HG03378 (cell line): ENCODE measurements at regions not wholly inside any gene's neighbourhood (a gene's known extent, or its start where the extent isn't known, plus 50 kb on each side); places are given as distances from the start of the nearest gene placed in this dataset.
"Not testable (repeated sequence)": the region's sequence is repeated elsewhere in the genome, so short reads cannot be mapped to it uniquely, and the experiment has no call there.

Experiments used
- ATAC-seq: cut with Tn5 transposase; IDR thresholded peaks from one replicate; pipeline ENCODE4 v1.9.1; 2021; ENCODE audit warnings: mild to moderate bottlenecking, moderate library complexity; ENCODE audit not compliant: unreplicated experiment

DNA sequence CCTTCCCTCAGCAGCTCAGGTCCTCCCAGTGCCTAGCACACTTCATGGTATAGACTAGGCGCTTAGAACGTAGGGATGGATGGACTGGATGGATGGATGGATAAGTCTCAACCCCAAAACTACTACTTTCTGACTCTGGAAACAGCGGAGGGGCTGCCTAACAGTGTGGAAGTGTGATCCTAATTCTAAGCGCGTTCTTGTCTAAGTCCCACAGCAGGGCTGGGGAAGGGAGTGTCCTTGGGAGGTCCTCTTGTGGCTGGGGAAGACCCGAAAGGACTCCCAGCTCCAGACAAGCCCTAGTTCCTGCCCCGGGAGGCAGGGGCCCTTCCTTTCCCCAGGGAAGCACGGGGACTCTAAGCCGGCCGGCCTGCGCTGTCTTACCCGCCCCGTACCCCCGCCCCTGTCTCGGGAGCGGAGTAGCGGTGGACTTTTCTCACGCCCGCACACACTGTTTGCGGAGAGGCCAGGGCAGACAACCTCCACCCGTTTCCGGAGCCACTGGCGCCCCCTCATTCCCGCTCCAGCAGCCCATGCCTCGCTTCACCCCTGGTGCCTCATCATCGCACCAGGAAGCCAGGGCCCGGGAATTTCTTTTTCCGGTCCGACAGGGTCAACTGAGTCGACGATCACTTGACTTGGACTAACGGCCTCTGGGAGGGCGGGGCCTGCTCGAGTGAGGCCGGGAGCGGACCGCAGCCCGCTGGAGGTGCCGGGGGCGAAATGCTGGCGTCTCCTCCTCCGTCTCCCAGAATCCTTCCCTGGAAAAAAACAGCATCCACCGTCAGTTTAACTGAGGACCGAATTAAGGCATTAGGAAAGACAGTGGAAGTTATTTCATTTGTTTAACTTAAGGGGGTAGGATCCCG, 133.3 kb downstream of the TBC1D2B start:
- no peak for ATAC-seq

DNA sequence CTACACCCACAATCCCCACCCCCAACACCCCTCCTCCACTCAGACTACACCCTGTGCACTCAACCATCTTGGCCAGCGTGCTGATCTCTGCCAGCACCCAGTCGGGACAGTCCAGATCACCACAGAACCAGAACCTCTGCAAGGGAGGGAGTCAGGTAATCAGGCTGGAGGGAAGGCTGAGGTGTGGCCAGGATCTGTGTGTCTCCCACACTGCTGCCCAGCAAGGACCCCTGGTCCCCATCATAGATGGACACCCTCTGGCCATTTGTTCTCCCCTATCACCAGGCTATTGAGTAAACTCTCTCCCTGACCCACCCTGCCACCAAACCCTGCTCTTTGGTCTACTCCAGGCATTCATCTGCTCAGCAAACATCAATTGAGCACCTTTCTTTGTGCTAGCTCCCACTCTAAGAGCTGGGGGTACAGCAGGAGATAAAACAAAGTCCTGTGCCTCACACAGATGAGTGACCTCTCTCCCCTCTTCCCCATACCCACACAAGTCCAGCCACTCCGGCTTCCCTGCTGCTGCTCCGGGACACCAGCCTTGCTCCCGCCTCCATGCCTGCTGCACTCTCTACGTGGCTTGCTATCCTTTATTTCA, 134.8 kb downstream of the TBC1D2B start:
- no peak for ATAC-seq

DNA sequence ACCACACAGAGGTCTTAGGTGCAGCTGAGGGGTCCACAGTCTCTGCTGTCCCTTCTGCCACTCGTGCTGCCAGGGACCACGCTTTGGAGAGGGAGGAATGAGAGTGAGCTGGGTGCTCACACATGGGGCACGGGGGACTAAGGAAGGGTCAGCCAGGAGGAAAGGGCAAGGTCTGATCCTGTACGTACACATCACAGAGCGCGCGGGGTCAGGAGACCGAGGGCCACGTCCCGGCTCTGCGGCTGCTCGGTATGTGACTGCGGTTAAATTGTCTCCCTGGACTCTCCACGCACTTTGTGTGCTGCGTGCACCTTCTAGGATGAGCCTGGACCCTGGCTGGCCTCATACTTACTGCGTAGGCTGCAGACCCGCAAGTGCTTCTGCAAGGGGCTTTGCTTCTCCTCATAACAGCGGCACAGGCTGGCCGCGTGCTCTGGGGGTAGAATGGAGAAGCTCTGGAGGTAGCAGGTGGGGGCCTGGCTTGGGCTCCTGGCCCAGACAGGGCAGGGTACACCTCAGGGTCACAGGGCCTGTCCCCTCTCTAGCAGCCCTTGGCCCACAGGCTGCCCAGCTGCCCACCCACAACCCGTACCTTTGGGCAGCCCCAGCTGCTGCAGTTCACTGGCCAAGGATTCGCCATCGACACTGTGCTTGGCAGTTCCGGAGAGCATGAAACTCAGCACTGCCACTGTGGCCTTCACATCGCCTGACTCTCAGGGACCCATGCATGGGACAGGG, 136.3 kb downstream of the TBC1D2B start:
- not testable (repeated sequence) for ATAC-seq

DNA sequence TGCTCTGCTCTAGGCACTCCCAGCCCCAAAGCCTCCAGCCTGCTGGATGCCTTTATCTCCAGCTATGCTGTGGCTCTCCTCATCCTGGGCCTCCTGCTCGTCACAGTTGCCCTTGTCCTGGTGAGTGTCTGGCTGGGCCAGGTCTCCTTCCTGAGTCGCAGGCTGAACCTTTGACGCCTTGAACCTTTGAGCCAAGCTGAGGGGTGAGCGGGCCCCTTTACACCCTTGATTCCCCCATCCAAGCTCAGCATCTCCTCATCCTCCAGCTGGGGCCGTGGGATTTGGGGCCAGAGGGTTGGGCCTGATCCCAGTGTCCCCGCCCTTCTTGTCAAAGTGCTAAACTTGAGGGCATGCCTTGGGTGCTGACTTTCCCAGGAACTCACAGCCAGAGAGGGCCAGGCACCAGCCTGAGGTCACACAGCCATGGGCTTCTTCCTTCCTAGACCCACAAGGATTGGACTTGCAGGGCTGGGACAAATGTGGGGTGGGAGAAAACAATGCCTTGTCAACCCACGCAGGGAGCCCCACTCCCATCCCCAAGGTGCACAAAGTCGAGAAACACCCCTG, 137.0 kb downstream of the TBC1D2B start:
- ATAC-seq = no peak

DNA sequence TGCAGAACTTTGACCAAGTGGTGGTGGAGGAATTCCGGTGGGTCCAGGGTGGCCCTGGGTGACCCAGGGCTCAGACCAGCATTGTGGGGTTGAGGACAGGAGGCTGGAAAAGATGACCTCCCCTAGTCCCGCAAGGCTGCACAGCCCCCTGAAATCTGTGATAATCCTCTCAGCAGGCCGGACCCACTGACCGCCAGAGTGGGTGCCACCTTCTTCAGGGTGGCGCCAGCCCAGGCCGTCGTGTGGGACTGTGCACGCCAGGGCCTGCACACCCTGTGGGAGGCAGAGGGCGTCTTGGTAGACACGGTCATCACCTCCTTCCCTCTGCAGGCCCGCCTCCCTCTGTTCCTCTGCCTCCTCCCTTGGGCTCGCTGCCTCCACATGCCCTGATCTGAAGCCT, 137.7 kb downstream of the TBC1D2B start:
- no peak for ATAC-seq

DNA sequence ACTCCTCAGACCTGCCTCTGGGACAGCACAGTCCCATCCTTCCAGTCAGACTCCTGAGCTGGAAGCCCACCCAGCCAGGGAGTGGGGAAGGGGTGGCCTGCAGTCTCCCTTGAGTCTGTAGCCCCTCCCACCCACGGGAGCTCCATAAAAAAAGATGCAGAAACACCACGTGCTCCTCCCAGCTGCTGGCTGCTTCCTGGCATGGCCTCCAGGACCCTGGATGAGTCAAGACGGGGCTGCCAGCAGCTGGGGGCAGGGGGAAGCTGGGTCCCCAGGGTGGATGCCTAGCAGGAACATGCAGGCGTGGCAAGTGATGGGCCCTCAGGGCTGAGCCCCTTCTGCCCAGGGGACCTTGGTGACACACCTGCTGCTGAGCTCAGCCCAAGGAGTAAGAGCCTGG, 138.5 kb downstream of the TBC1D2B start:
- not testable (repeated sequence) for ATAC-seq

DNA sequence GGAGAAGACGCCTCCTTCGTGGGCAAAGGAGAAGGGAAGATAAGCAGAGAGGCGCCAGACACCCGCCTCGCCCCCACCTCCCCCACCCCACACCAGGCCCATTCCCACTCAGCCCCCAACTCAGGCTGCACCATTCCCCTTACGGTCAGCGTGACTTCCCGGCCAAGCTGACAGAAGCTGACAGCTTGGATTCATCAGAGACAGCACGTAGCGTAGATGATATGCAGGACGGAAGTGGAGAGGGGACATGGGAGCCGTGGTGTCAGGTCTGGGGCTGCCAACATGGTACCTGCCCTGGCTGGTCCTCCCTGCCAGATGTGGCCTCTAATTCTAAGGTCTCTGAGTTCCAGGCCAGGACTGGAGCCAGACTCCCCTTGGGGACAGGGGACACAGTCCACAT, 139.0 kb downstream of the TBC1D2B start:
- not testable (repeated sequence) for ATAC-seq

DNA sequence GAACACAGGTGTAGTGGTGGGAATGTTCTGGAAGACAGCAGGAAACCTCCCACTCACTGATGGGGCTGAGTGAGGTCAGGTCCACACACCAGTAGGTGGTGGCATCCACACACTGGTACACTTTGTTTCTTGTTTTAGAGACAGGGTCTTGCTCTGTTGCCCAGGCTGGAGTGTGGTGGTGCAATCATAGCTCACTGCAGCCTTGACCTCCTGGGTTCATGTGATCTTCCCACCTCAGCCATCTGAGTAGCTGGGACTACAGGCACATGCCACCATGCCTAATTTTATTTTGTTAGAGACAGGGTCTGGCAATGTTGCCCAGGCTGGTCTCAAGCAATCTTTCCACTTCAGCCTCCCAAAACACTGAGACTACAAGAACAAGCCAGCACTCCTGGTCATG, 140.9 kb downstream of the TBC1D2B start:
- not testable (repeated sequence) for ATAC-seq

DNA sequence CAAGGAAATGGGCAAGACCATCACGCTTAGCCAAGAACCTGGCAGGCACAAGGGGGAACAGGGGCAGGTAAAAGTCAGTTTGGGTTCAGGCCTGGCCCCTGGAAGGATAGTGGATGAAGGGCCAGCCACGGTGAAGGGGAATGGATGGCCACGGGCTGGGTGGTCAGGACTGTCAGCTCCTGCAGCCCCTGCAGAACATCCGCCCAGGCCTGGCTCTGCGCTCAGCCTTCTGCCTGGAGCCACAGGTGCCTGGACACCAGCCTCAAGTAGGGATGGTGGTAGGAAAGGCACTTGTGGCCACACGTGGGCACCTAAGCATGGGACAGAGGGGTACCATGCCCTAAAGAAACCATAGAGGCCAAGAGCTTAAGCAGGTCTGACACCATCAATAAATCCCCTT, 143.0 kb downstream of the TBC1D2B start:
- ATAC-seq = not testable (repeated sequence)

DNA sequence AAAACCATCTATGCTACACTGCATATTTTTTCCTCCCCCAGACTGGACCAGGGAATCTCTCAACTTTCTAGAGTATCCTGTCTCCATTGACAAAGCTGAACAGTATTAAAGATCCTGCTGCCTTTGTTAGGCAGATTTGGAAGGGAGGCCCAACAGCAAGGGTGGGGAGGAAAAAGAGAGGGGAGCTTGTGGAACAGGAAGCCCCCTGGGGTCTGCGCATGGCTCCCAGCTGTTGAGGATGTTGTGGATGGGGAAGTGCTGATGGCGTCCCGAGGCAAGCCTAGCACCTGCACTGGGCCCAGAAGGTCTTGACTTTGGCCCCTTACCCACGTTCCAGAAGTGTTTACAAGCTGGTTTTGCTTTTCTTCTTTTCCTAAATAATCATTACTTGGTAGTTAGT, 146.6 kb downstream of the TBC1D2B start:
- ATAC-seq = not testable (repeated sequence)

DNA sequence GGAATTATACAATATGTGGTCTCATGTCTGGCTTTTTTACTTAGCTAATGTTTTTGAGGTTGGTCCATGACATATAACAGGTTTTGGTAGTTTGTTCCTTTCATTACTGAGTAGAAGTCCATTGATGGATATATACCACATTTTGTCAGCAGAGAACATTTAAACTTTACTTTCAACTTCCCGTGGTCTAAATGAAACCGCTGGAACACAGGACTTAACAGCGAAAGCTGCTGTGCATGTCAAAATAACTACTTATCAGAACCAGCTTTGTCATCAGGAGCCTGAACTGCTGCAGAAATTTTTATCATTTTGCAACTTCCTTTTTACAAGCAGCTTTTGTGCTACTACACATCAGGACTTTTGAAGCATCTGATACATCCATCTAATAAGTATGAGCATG, 147.0 kb downstream of the TBC1D2B start:
- not testable (repeated sequence) for ATAC-seq

DNA sequence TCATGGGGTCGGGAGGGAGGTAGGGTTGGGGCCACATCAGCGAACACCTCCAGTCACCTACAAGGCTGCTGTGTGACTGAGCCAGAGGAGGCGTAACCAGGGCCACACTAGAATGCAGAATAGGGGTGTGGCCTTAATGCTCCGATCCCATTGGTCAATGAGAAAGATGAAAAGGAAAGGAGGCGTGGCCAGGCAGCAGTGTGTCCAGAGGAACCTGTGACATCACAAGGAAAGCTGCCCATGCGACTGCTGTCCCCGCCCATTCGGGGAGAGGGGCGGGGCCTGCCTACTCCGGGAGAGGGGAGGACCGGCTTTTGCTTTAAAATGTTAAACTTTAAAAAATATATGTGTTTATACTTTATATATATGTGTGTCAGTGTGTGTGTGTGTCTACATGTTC, 150.7 kb downstream of the TBC1D2B start:
- ATAC-seq = not testable (repeated sequence)

DNA sequence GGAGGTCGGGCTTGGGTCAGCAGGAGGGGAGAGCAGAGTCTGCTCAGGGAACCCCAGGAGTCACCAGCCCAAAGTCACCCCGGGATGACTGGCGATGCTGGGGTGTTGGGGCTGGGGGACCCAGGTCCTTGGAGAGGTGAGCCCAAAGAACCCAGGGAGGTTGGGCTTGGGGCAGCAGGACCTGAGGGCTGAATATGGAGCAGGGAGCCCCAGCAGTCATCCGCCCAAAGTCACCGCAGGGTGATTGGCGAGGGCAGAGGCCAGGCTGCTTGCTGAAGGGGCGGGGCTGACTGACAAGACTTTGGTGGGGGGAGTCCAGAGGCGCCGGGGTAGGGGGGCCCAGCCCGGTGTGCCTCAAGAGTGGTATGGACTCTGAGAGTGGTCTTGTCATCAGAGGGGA, 151.2 kb downstream of the TBC1D2B start:
- not testable (repeated sequence) for ATAC-seq

DNA sequence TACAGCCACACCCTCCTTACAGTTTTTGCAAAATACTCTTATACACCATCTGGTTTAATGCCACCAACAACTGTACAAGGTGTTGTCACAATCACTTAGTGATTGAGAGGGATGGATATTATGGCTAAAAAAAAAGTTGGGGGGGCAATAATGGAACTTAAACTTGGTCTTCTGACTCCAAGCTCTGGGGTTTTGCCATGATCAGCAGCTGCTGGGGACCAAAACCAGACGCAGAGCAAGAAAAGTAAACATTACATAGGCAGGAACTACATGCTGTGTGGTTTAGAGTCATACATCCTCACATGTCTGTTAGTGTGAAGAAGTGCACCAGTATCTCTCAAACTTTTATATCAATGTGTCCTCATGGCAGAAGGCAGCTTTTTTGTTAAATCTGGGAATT, 152.4 kb downstream of the TBC1D2B start:
- not testable (repeated sequence) for ATAC-seq

DNA sequence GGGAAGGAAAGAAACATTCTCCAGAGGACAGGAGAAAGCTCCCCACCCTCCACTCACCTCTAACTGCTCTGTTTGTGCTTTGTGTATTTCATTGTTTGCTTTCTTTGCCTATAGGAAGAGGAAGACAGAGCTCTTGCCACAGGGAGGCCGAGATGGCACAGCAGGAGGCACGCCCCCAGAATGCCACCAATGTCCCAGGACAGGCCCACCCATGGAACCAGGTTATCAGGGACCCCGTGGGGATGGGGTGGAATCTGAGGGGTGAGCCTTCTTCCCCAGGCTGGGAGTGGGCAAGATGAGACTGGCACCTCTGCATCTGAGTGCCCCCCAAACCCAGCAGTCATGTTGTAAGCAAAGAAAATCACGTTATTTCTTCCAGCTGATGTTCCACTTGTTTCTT, 155.8 kb downstream of the TBC1D2B start:
- no peak for ATAC-seq

DNA sequence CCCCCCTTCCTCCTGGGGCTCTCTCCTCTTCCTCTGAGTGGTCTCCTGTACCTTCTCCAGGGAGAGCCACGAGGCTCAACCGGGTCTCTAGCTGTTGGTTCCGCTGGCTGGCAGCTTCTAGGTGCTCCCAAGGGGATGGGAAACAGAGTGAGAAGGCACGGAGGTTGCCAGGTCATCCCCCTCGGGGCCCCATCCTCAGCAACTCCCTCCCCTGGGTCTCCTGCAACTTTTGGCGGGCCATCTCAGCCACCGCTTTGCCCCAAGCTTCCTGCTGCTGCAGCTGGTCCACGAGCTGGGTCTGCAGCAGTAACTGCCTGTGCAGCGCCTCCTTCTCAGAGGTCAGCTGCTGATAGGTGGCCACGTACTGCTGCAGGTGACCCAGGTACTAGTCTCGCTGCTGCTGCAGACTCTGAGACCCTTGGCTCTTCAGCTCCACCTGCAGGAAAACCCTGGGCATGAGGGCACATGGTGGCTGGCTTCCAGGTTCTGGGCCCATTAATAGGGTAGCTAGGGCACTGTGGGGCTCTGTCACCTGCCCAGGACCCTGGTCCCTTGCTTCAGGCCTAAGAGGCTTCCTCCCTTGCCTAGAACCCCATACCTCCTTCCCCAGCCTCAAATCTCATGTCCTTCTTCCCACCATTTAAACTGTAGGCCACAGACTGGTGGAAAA, 160.4 kb downstream of the TBC1D2B start:
- not testable (repeated sequence) for ATAC-seq

DNA sequence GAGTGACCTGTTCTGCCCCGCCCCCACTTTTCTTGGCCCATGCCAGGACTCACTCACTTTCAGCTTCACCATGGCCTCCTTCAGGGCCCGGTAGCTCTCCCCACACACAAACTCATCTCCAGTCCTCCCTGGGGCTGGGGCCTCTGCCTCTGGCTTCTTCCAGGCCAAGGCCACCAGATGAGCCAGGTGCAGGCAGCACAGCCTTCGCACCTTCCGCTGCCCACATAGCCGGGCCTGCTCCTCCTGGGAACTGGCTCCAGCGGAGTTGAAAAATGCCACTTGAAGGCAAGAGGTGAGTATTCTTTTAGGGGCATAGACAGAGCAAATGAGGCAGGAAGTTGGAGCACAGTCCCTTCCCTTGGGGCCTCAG, 161.6 kb downstream of the TBC1D2B start:
- not testable (repeated sequence) for ATAC-seq

DNA sequence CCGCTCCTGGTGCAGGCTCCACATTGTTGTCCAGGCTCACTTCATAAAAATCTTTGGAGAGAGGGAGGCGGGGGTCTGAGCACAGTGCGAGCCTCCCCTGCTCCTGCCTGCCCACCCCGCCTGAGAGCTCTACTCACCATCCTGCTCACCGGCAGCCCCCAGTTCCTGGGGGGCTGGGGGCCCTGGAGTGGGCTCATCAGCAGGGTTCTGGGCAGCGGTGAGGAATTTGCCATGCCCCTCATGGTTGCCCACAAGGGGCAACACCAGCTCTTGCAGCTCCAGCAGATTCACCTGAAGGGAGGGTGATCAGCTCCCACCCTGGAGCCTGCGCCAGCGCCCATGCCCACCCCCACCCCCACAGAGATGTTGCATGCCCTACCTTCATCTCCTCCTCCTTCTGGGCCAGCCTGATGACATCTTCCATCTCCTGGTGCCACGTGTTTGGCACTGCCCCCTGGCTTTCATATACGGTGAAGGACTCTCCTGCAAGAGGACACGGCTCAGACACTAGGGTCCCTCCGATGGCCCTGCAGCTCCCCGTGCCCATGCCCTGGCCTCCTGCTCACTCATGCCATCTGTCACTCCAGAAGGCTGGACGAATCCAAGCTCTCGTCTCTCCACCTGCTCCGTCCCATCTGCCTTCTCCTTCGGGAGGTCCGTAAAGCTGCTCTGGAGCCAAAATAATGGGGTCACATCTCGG, 162.1 kb downstream of the TBC1D2B start:
- ATAC-seq = no peak

DNA sequence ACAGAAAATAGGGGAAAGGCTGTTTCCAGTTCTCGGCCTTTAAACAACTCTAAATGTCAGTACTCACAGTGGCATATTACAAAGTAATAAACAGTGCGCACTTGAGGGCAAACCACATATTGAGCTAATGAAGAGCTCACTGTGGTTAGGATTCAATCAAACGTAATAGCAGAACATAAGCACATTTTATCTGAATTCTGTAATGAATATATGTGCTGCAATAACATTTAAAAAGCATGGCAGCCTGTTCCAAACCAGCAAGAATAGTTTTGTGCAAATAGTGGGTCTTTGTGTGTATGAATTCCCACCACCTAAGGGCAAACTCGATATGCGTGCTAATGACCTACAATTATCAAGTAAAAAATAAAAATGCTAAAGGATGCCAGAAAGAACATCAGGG, 163.0 kb downstream of the TBC1D2B start:
- not testable (repeated sequence) for ATAC-seq
